GM13976 (cell line): ENCODE measurements at regions not wholly inside any gene's neighbourhood (a gene's known extent, or its start where the extent isn't known, plus 50 kb on each side); places are given as distances from the start of the nearest gene placed in this dataset.
"Not testable (repeated sequence)": the region's sequence is repeated elsewhere in the genome, so short reads cannot be mapped to it uniquely, and the experiment has no call there.

Source experiments
- DNase-seq: peaks from one replicate; pipeline ENCODE4 v3.0.0; 2012; ENCODE audit warnings: low spot score
- CTCF ChIP-seq: IDR thresholded peaks from 2 replicates; pipeline ENCODE4 v1.5.1; 2012; ENCODE audit warnings: borderline replicate concordance, mild to moderate bottlenecking; ENCODE audit not compliant: insufficient read depth; ENCODE audit errors: extremely low read depth, missing control alignments, control extremely low read depth
- in situ Hi-C: fragments of 300-500 bp; cut with MboI; formaldehyde crosslinking; loops from one replicate; pipeline ENCODE4 v1.12.0; 2022; ENCODE audit warnings: low sequenced_read_pairs, mixed read lengths, inconsistent platforms; ENCODE audit not compliant: unreplicated experiment

GRCh38 chrX:51151734-51152133 lies 180.9 kb upstream of the NUDT10 start:
- no peak for TF ChIP-seq CTCF
- no peak for DNase-seq
- in situ Hi-C loops, result no loop called here

GRCh38 chrX:51155157-51155556 lies 177.5 kb upstream of the NUDT10 start:
- no peak for TF ChIP-seq CTCF
- DNase-seq, result no peak
- in situ Hi-C loops, result no loop called here

- DNase-seq, result no peak
- in situ Hi-C loops, result no loop called here
- no peak for TF ChIP-seq CTCF
These were observed 177.1 kb upstream of the NUDT10 start for GRCh38 chrX:51155566-51155965.

- TF ChIP-seq CTCF, result no peak
- DNase-seq, result no peak
- in situ Hi-C loops, result no loop called here
These were observed 174.4 kb upstream of the NUDT10 start for GRCh38 chrX:51158231-51158630.

GRCh38 chrX:51159378-51159777 lies 173.2 kb upstream of the NUDT10 start:
- DNase-seq, result not testable (repeated sequence)

GRCh38 chrX:51163730-51164129 lies 168.9 kb upstream of the NUDT10 start:
- no peak for DNase-seq
- in situ Hi-C loops, result no loop called here
- no peak for TF ChIP-seq CTCF

More at GRCh38 chrX:51159378-51159777, 173.2 kb upstream of the NUDT10 start:
- in situ Hi-C loops, result not testable (repeated sequence)

- in situ Hi-C loops, result not testable (repeated sequence)
These were observed 154.2 kb upstream of the NUDT10 start for GRCh38 chrX:51178356-51178900.

GRCh38 chrX:51179805-51180204 lies 152.8 kb upstream of the NUDT10 start:
- DNase-seq, in situ Hi-C loops: not testable (repeated sequence)

More at GRCh38 chrX:51178356-51178900, 154.2 kb upstream of the NUDT10 start:
- not testable (repeated sequence) for DNase-seq

GRCh38 chrX:51182545-51182944 lies 150.1 kb upstream of the NUDT10 start:
- peak; percentile 5 for TF ChIP-seq CTCF
- DNase-seq, result no peak
- in situ Hi-C loops, result no loop called here
